Natural killer cell treated with Interleukin-12 subunit alpha and Interleukin-12 subunit beta and Interleukin-15 and Interleukin-18, amount 100 ng/mL, for 72 hours (primary cell): ENCODE measurements at regions not wholly inside any gene's neighbourhood (a gene's known extent, or its start where the extent isn't known, plus 50 kb on each side); places are given as distances from the start of the nearest gene placed in this dataset.

Experiments
- ATAC-seq, 2 donors: fragments of 150-1000 bp; cut with Tn5 transposase in 1 of 2; sonication (Bioruptor Pico), chemical (Tn5 transposase) in 1 of 2; 2 replicates each; pipeline ENCODE4 v1.10.0; 2021
- DNase-seq: peaks from one replicate; pipeline ENCODE4 v3.0.0; 2022; ENCODE audit warnings: low spot score
- H3K27ac Mint-ChIP-seq, 2 donors: 1 replicate in 1 of 2; 2 replicates in 1 of 2; pipeline ENCODE4 v1.8.0; 2022; ENCODE audit warnings: mixed read lengths in 2 of 2, mild to moderate bottlenecking in 1 of 2, moderate library complexity in 1 of 2
- H3K27me3 Mint-ChIP-seq, 2 donors: 1 replicate in 1 of 2; 2 replicates in 1 of 2; pipeline ENCODE4 v1.8.0; 2022; ENCODE audit warnings: mixed read lengths in 2 of 2
- H3K36me3 Mint-ChIP-seq: one replicate; pipeline ENCODE4 v1.8.0; 2022; ENCODE audit warnings: mixed read lengths
- H3K4me1 Mint-ChIP-seq, 2 donors: 1 replicate in 1 of 2; 2 replicates in 1 of 2; pipeline ENCODE4 v1.8.0; 2022; ENCODE audit warnings: low read depth in 2 of 2, mixed read lengths in 2 of 2, mild to moderate bottlenecking in 1 of 2
- H3K4me3 Mint-ChIP-seq: one replicate; pipeline ENCODE4 v1.8.0; 2022; ENCODE audit warnings: mixed read lengths
- H3K9me3 Mint-ChIP-seq: 2 replicates; pipeline ENCODE4 v1.8.0; 2022; ENCODE audit warnings: mixed read lengths

GRCh38 chr16:62899737-62900136 lies 863.5 kb upstream of the CDH8 start:
- H3K4me1 Mint-ChIP-seq: peaks cover 0 to 3% of the 10 kb centered on the region in 2 donors
- peaks cover 20% of the 10 kb centered on the region for H3K9me3 Mint-ChIP-seq
- H3K36me3 Mint-ChIP-seq: peaks cover 15% of the 10 kb centered on the region
- DNase-seq (no peak), ATAC-seq (no peak)
- H3K4me3 Mint-ChIP-seq: no peak overlapping the region
- H3K27me3 Mint-ChIP-seq: no peaks in the 10 kb centered on the region
- no peak overlapping the region for H3K27ac Mint-ChIP-seq

GRCh38 chr16:62889097-62889496 lies 852.9 kb upstream of the CDH8 start:
- H3K27me3 Mint-ChIP-seq: no peaks in the 10 kb centered on the region
- H3K4me3 Mint-ChIP-seq: no peak overlapping the region
- peaks cover 14% of the 10 kb centered on the region for H3K36me3 Mint-ChIP-seq
- H3K4me1 Mint-ChIP-seq: no peaks in the 10 kb centered on the region
- H3K9me3 Mint-ChIP-seq: peaks cover 21% of the 10 kb centered on the region
- DNase-seq: no peak
- no peak overlapping the region for H3K27ac Mint-ChIP-seq
- ATAC-seq: no peak

- H3K4me3 Mint-ChIP-seq: no peak overlapping the region
- H3K36me3 Mint-ChIP-seq: peaks cover 4% of the 10 kb centered on the region
- ATAC-seq: no peak
- H3K27ac Mint-ChIP-seq: no peak overlapping the region
- peaks cover 20% of the 10 kb centered on the region for H3K9me3 Mint-ChIP-seq
- H3K4me1 Mint-ChIP-seq: no peaks in the 10 kb centered on the region
- H3K27me3 Mint-ChIP-seq: no peaks in the 10 kb centered on the region
- no peak for DNase-seq
Observed at GRCh38 chr16:62883509-62883908, 847.3 kb upstream of the CDH8 start.

- no peak overlapping the region for H3K4me3 Mint-ChIP-seq
- H3K4me1 Mint-ChIP-seq: no peaks in the 10 kb centered on the region
- peaks cover 19% of the 10 kb centered on the region for H3K9me3 Mint-ChIP-seq
- H3K36me3 Mint-ChIP-seq: peaks cover 4% of the 10 kb centered on the region
- H3K27ac Mint-ChIP-seq: no peak overlapping the region
- DNase-seq (no peak), ATAC-seq (no peak)
- no peaks in the 10 kb centered on the region for H3K27me3 Mint-ChIP-seq
Observed at GRCh38 chr16:62882552-62883221, 846.4 kb upstream of the CDH8 start.

GRCh38 chr16:62876133-62876532 lies 839.9 kb upstream of the CDH8 start:
- DNase-seq: no peak
- H3K4me1 Mint-ChIP-seq: no peaks in the 10 kb centered on the region

GRCh38 chr16:62872339-62872738 lies 836.1 kb upstream of the CDH8 start:
- H3K27me3 Mint-ChIP-seq: no peaks in the 10 kb centered on the region
- ATAC-seq (no peak), DNase-seq (no peak)
- no peak overlapping the region for H3K4me3 Mint-ChIP-seq
- H3K36me3 Mint-ChIP-seq: peaks cover 5% of the 10 kb centered on the region
- peaks cover 22% of the 10 kb centered on the region for H3K9me3 Mint-ChIP-seq
- no peaks in the 10 kb centered on the region for H3K4me1 Mint-ChIP-seq
- no peak overlapping the region for H3K27ac Mint-ChIP-seq

More at GRCh38 chr16:62876133-62876532, 839.9 kb upstream of the CDH8 start:
- no peak overlapping the region for H3K27ac Mint-ChIP-seq
- peaks cover 27% of the 10 kb centered on the region for H3K9me3 Mint-ChIP-seq
- H3K36me3 Mint-ChIP-seq: peaks cover 5% of the 10 kb centered on the region
- no peaks in the 10 kb centered on the region for H3K27me3 Mint-ChIP-seq
- H3K4me3 Mint-ChIP-seq: no peak overlapping the region
- no peak for ATAC-seq

DNA sequence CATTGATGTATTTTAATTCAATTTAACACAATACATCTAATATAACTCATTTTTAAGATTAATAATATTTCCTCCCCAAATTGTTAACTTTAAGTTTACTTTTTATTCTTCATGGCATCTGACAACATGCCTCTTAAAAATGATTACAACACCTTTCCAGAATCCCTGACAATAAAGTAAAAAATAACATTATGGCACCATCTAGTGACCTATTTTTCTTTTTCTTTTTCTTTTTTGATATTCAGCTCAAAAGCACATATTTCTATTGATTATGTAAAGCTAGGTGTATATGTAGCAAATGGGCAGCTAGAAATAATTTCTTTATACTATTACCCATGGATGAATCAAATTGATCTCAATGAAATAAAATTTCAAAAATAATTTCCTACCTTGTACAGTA lies 834.3 kb upstream of the CDH8 start:
- Mint-ChIP-seq H3K27me3 (no peaks in the 10 kb centered on the region), H3K4me1 (no peaks in the 10 kb centered on the region), H3K27ac (no peak overlapping the region), H3K9me3 (peaks cover 17% of the 10 kb centered on the region), H3K4me3 (no peak overlapping the region), H3K36me3 (peaks cover 5% of the 10 kb centered on the region)
- no peak for DNase-seq
- no peak for ATAC-seq

- H3K27ac Mint-ChIP-seq: no peak overlapping the region
- no peak for ATAC-seq
- H3K9me3 Mint-ChIP-seq: peaks cover 11% of the 10 kb centered on the region
- H3K36me3 Mint-ChIP-seq: no peaks in the 10 kb centered on the region
- no peaks in the 10 kb centered on the region for H3K4me1 Mint-ChIP-seq
- DNase-seq: no peak
- H3K4me3 Mint-ChIP-seq: no peak overlapping the region
- no peaks in the 10 kb centered on the region for H3K27me3 Mint-ChIP-seq
Observed at GRCh38 chr16:62869837-62870236, 833.6 kb upstream of the CDH8 start.

GRCh38 chr16:62863139-62863538 lies 826.9 kb upstream of the CDH8 start:
- ATAC-seq (no peak), DNase-seq (no peak)
- peaks cover 19% of the 10 kb centered on the region for H3K9me3 Mint-ChIP-seq
- no peak overlapping the region for H3K27ac Mint-ChIP-seq
- no peaks in the 10 kb centered on the region for H3K36me3 Mint-ChIP-seq
- no peaks in the 10 kb centered on the region for H3K4me1 Mint-ChIP-seq
- H3K27me3 Mint-ChIP-seq: no peaks in the 10 kb centered on the region
- no peak overlapping the region for H3K4me3 Mint-ChIP-seq

GRCh38 chr16:62853887-62854286 lies 817.6 kb upstream of the CDH8 start:
- H3K4me1 Mint-ChIP-seq: no peaks in the 10 kb centered on the region
- H3K9me3 Mint-ChIP-seq: peaks cover 11% of the 10 kb centered on the region
- H3K4me3 Mint-ChIP-seq: no peak overlapping the region
- DNase-seq (no peak), ATAC-seq (no peak)
- H3K36me3 Mint-ChIP-seq: no peaks in the 10 kb centered on the region
- H3K27me3 Mint-ChIP-seq: no peaks in the 10 kb centered on the region
- H3K27ac Mint-ChIP-seq: no peak overlapping the region

DNA sequence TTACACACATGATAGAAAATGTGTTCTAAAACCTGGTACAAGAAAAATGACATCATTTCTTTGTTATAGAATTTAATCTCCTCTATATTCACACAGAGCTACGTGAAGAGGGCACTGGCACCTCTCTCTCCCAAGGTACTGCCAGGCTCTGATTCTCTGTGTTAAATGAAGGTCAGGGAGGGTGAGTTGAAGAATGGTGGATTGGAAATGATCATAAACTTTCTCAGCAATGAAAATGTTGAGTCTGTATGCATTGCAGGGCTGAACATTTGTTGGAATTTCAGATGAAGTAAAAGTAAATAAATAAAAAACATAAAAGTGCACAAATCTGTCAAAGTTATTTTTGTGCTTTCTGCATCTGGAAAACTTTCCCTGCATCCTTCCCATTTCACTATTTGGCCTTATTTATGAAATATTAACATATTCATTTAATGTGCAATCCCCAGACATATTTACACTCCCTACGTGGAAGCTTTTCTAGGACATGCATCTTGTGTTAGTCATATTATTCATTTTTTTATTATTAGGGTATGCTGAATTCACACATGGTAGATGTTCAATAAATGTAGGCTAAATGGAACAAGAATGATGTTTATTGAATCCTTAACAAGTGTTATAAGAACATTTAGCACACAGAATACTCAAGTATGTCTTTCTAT lies 810.3 kb upstream of the CDH8 start:
- Mint-ChIP-seq H3K9me3 (peaks cover 8% of the 10 kb centered on the region), H3K27ac (no peak overlapping the region), H3K27me3 (no peaks in the 10 kb centered on the region), H3K4me3 (no peak overlapping the region), H3K4me1 (no peaks in the 10 kb centered on the region), H3K36me3 (peaks cover 4% of the 10 kb centered on the region)
- ATAC-seq: no peak
- DNase-seq: no peak

DNA sequence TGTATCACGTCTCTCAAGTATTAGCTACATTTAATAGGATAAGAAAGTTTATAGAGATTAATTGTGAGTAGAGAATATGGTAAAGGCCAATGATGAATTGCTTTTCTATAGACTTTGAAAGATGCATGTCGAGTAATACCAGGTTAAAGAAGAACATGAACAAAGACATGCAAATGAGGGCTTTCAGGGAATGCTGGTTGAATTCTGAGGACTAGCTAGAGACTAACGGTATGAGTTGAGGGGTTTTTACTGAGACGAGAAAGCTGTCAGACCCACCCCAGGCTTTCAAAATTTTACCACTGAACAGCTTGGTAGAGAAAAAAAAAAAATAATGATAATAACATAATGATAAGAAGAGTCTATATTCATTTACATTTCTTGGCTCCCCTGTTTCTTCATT lies 796.0 kb upstream of the CDH8 start:
- Mint-ChIP-seq H3K4me3 (no peak overlapping the region), H3K36me3 (no peaks in the 10 kb centered on the region), H3K9me3 (peaks cover 17% of the 10 kb centered on the region), H3K4me1 (no peaks in the 10 kb centered on the region), H3K27ac (no peak overlapping the region), H3K27me3 (no peaks in the 10 kb centered on the region)
- DNase-seq: no peak
- no peak for ATAC-seq

DNA sequence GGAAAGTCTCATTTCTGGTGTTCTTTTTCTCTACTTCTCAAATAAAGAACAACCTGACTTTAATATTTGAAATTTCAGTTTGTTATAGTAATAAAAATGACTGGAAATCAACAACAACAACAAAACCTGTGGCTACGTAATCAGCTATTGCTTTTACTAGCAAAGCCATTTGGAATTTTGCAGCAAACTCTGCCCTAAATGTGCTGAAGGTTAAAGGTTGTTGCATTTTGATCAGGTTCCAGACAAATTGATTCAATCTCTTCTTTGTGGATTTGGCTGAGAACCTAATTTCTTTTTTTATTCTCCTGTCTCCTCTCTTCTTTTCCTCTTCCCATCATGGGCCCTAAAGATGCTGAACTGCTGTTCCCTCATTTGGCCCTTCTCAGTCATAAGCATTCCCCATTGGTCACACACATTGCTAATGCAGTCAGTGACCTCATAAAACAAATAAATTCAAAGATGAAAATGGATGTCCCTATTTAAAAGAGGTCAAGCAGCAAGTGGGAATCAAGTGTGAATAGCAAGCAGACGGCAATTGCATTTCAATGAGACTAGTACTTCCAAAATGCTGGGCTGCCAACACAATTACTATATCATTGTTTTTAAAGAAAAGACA lies 795.1 kb upstream of the CDH8 start:
- H3K27ac Mint-ChIP-seq: no peak overlapping the region
- no peak overlapping the region for H3K4me3 Mint-ChIP-seq
- no peaks in the 10 kb centered on the region for H3K4me1 Mint-ChIP-seq
- DNase-seq (no peak), ATAC-seq (no peak)
- no peaks in the 10 kb centered on the region for H3K36me3 Mint-ChIP-seq
- no peaks in the 10 kb centered on the region for H3K27me3 Mint-ChIP-seq
- peaks cover 17% of the 10 kb centered on the region for H3K9me3 Mint-ChIP-seq

GRCh38 chr16:62829607-62830006 lies 793.4 kb upstream of the CDH8 start:
- Mint-ChIP-seq H3K4me3 (no peak overlapping the region), H3K27ac (no peak overlapping the region), H3K27me3 (no peaks in the 10 kb centered on the region), H3K36me3 (no peaks in the 10 kb centered on the region), H3K9me3 (peaks cover 16% of the 10 kb centered on the region), H3K4me1 (no peaks in the 10 kb centered on the region)
- ATAC-seq (no peak), DNase-seq (no peak)
